Motor neuron (in vitro differentiated cells): ENCODE measurements at regions not wholly inside any gene's neighbourhood (a gene's known extent, or its start where the extent isn't known, plus 50 kb on each side); places are given as distances from the start of the nearest gene placed in this dataset.

Experiments
- ATAC-seq, 8 experiments: fragments of 200-7000 bp; cut with Tn5 transposase; replicated peaks in 6 of 8; 2 replicates each; pipeline ENCODE4 v1.8.0; 2021; ENCODE audit warnings: mild to moderate bottlenecking in 8 of 8, moderate library complexity in 8 of 8
- H3K27ac ChIP-seq, 2 donors: fragments of 250-450 bp; sonication (Bioruptor Pico); 2 replicates each; pipeline ENCODE4 v1.9.0; 2021; ENCODE audit warnings: antibody characterized with exemption in 2 of 2, mild to moderate bottlenecking in 2 of 2, moderate library complexity in 1 of 2
- H3K4me1 ChIP-seq, 2 donors: fragments of 250-450 bp; sonication (Bioruptor Pico); replicated peaks in 1 of 2; 2 replicates each; pipeline ENCODE4 v1.6.1; 2021; ENCODE audit warnings: antibody characterized with exemption in 2 of 2, mild to moderate bottlenecking in 2 of 2, moderate library complexity in 1 of 2
- H3K4me3 ChIP-seq, 5 donors: fragments of 250-450 bp; sonication (Bioruptor Pico); 2 replicates each; pipeline ENCODE4 v1.9.0; 2021; ENCODE audit warnings: antibody characterized with exemption in 5 of 5, mild to moderate bottlenecking in 5 of 5, moderate library complexity in 4 of 5
- WGBS, 10 experiments: fragments of 450-650 bp; shearing (Covaris generic); methylation state at CpG; one replicate each; pipeline ENCODE4 v1.0.0; 2022; 5-methylcytosine and 5-hydroxymethylcytosine counted together
- in situ Hi-C, 9 experiments: fragments of 400-800 bp; cut with MboI; loops; one replicate each; pipeline ENCODE4 v1.15.0; 2021; ENCODE audit warnings: low sequenced_read_pairs in 9 of 9, low pct_unique_long_range_greater_than_20kb in 2 of 9; ENCODE audit not compliant: unreplicated experiment in 9 of 9

- no peak overlapping the region for H3K4me3 ChIP-seq
- no peak for ATAC-seq
- no peak overlapping the region for H3K27ac ChIP-seq
- H3K4me1 ChIP-seq = no peaks in the 10 kb centered on the region
- WGBS, 10 experiments = 45 to 96% (median 82%) methylated on average over 2 to 3 of the region's 3 CpGs; no CpG with 5 or more reads in 1 of the 10 experiments
- in situ Hi-C loops = no loop called here
These were observed 75.2 kb upstream of the NGF start for GRCh38 chr1:115413208-115413607.

GRCh38 chr1:115412733-115413132 is 74.7 kb upstream of the NGF start:
- WGBS, 10 experiments = 100% methylated on average over 1 of the region's 1 CpG; no CpG with 5 or more reads in 2 of the 10 experiments
- no peak overlapping the region for H3K27ac ChIP-seq
- H3K4me3 ChIP-seq = no peak overlapping the region
- ATAC-seq = no peak
- in situ Hi-C loops = no loop called here
- no peaks in the 10 kb centered on the region for H3K4me1 ChIP-seq

GRCh38 chr1:115412286-115412685 is 74.2 kb upstream of the NGF start:
- no peak overlapping the region for H3K27ac ChIP-seq
- no peak for ATAC-seq
- in situ Hi-C loops = no loop called here

GRCh38 chr1:115411371-115412063 is 73.5 kb upstream of the NGF start:
- in situ Hi-C loops = no loop called here
- 0 to 100% (median 67%) methylated on average over 1 of the region's 1 CpG; no CpG with 5 or more reads in 3 of the 10 experiments for WGBS, 10 experiments
- peak in 3 of 8 experiments; percentile 25 to 100 (median 99) for ATAC-seq

More at GRCh38 chr1:115412286-115412685, 74.2 kb upstream of the NGF start:
- Histone ChIP-seq H3K4me3 (no peak overlapping the region), H3K4me1 (no peaks in the 10 kb centered on the region)

GRCh38 chr1:115409094-115410015 is 71.3 kb upstream of the NGF start:
- ATAC-seq = no peak
- Histone ChIP-seq H3K27ac (no peak overlapping the region), H3K4me1 (no peaks in the 10 kb centered on the region), H3K4me3 (no peak overlapping the region)
- WGBS, 10 experiments = 43 to 100% (median 79%) methylated on average over 1 to 7 of the region's 7 CpGs; no CpG with 5 or more reads in 1 of the 10 experiments
- in situ Hi-C loops = no loop called here

More at GRCh38 chr1:115411371-115412063, 73.5 kb upstream of the NGF start:
- Histone ChIP-seq H3K4me3 (no peak overlapping the region), H3K27ac (no peak overlapping the region), H3K4me1 (no peaks in the 10 kb centered on the region)

- ATAC-seq = no peak
- no peaks in the 10 kb centered on the region for H3K4me1 ChIP-seq
- WGBS, 10 experiments = 50 to 100% (median 96%) methylated on average over 1 of the region's 1 CpG; no CpG with 5 or more reads in 4 of the 10 experiments
- H3K27ac ChIP-seq = no peak overlapping the region
- in situ Hi-C loops = no loop called here
- no peak overlapping the region for H3K4me3 ChIP-seq
These were observed 70.5 kb upstream of the NGF start for GRCh38 chr1:115408533-115408932.

- no peak overlapping the region for H3K27ac ChIP-seq
- in situ Hi-C loops = no loop called here
- no peaks in the 10 kb centered on the region for H3K4me1 ChIP-seq
- no peak for ATAC-seq
- WGBS, 10 experiments = 33 to 100% (median 86%) methylated on average over 1 to 2 of the region's 2 CpGs; no CpG with 5 or more reads in 2 of the 10 experiments
- H3K4me3 ChIP-seq = no peak overlapping the region
These were observed 66.9 kb upstream of the NGF start for GRCh38 chr1:115404911-115405310.

GRCh38 chr1:115402753-115403184 is 64.7 kb upstream of the NGF start:
- no peak overlapping the region for H3K27ac ChIP-seq
- ATAC-seq = peak in 1 of 8 experiments; percentile 63
- H3K4me1 ChIP-seq = no peaks in the 10 kb centered on the region
- in situ Hi-C loops = no loop called here
- H3K4me3 ChIP-seq = no peak overlapping the region
- 17 to 100% (median 70%) methylated on average over 1 to 2 of the region's 2 CpGs; no CpG with 5 or more reads in 2 of the 10 experiments for WGBS, 10 experiments

GRCh38 chr1:115401676-115402075 is 63.6 kb upstream of the NGF start:
- Histone ChIP-seq H3K4me1 (no peaks in the 10 kb centered on the region), H3K4me3 (no peak overlapping the region), H3K27ac (no peak overlapping the region)
- in situ Hi-C loops = no loop called here
- ATAC-seq = peak in 1 of 8 experiments; percentile 61
- WGBS, 10 experiments = 0 to 74% (median 57%) methylated on average over 1 of the region's 1 CpG; no CpG with 5 or more reads in 3 of the 10 experiments

GRCh38 chr1:115400891-115401290 is 62.8 kb upstream of the NGF start:
- in situ Hi-C loops = no loop called here
- ATAC-seq = no peak
- H3K4me1 ChIP-seq = no peaks in the 10 kb centered on the region
- no peak overlapping the region for H3K27ac ChIP-seq
- 83 to 100% (median 100%) methylated on average over 1 of the region's 1 CpG; no CpG with 5 or more reads in 3 of the 10 experiments for WGBS, 10 experiments
- H3K4me3 ChIP-seq = no peak overlapping the region

- ATAC-seq = no peak
- Histone ChIP-seq H3K27ac (no peak overlapping the region), H3K4me1 (no peaks in the 10 kb centered on the region), H3K4me3 (no peak overlapping the region)
- 67 to 85% (median 74%) methylated on average over 1 to 5 of the region's 5 CpGs; no CpG with 5 or more reads in 2 of the 10 experiments for WGBS, 10 experiments
- in situ Hi-C loops = no loop called here
These were observed 62.4 kb upstream of the NGF start for GRCh38 chr1:115400426-115400825.

- in situ Hi-C loops = no loop called here
- ATAC-seq = no peak
- 81 to 100% (median 94%) methylated on average over 1 to 4 of the region's 4 CpGs; no CpG with 5 or more reads in 1 of the 10 experiments for WGBS, 10 experiments
- no peaks in the 10 kb centered on the region for H3K4me1 ChIP-seq
- H3K27ac ChIP-seq = no peak overlapping the region
- no peak overlapping the region for H3K4me3 ChIP-seq
These were observed 60.7 kb upstream of the NGF start for GRCh38 chr1:115398745-115399144.
